ENCODE measurements at regions not wholly inside any gene's neighbourhood (a gene's known extent, or its start where the extent isn't known, plus 50 kb on each side); places are given as distances from the start of the nearest gene placed in this dataset.
"Not testable (repeated sequence)": the region's sequence is repeated elsewhere in the genome, so short reads cannot be mapped to it uniquely, and the experiment has no call there.

- DNase-seq = not testable (repeated sequence)
Measured at GRCh38 chr17:30578015-30578717, 101.0 kb downstream of the GOSR1 start.
